ENCODE measurements at regions not wholly inside any gene's neighbourhood (a gene's known extent, or its start where the extent isn't known, plus 50 kb on each side); places are given as distances from the start of the nearest gene placed in this dataset.

DNA sequence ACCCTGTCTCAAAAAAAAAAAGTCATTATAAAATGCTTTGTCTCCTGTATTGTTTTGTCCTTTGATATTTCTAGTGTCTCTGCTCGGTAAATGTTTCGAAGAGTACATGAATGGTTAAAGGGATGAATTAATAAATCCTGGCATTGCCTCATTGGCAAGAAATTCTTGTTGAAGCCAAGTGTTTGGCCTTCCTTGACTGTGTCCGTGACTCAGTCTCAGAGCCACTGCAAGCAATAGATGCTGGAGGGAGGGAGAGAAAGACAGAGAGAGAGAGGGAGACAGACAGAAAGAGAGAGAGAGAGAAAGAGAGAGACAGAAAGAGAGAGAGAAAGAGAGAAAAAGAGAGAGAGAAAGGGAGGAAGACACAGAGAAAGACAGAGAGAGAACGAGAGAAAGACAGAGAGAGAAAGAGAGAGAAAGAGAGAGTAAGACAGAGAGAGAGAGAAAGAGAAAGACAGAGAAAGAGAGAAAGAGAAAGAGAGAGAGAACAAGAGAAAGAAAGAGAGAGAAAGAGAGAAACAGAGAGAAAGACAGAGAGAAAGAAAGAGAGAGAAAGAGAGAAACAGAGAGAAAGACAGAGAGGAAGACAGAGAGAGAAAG is 72.5 kb upstream of the RXRA start:
- no peak for FAIRE-seq
- TF ChIP-seq TAF1 (IDR thresholded peaks at IDR 0.05; ENCODE audit: borderline replicate concordance, low read depth, low read length), result no peak
- no peak for TF ChIP-seq POLR2A (IDR thresholded peaks at IDR 0.05; ENCODE audit: low read depth, low read length)
- no peak for TF ChIP-seq POLR2AphosphoS5 (IDR thresholded peaks at IDR 0.05; ENCODE audit: low read depth, low read length)

DNA sequence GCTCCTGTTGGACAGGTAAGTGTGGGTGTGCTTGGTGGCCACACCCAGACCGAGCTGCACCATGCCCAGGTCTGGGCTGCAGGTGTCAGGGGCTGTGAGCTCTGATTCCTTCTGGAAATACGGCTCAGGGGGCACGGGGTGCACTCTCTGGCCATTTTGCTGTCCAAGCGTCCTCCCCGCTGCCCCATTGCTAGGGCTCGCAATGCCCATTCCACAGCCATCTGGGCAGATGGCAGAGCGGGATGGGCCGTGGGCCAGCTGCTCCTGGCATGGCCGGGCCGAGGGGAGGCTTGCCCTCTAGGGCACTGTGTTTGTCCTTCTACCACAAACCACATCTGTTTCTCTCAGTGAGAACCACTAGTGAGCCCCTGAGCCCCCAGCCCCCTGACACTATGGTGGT is 67.9 kb upstream of the RXRA start:
- DNase-seq (ENCODE audit: insufficient read length), result no peak
- no peak for FAIRE-seq
- TF ChIP-seq POLR2A (IDR thresholded peaks at IDR 0.05; ENCODE audit: low read depth, low read length) (no peak), POLR2AphosphoS5 (IDR thresholded peaks at IDR 0.05; ENCODE audit: low read depth, low read length) (no peak), TAF1 (IDR thresholded peaks at IDR 0.05; ENCODE audit: borderline replicate concordance, low read depth, low read length) (no peak)

More for the DNA sequence above, 72.5 kb upstream of the RXRA start:
- DNase-seq (ENCODE audit: insufficient read length), result no peak

DNA sequence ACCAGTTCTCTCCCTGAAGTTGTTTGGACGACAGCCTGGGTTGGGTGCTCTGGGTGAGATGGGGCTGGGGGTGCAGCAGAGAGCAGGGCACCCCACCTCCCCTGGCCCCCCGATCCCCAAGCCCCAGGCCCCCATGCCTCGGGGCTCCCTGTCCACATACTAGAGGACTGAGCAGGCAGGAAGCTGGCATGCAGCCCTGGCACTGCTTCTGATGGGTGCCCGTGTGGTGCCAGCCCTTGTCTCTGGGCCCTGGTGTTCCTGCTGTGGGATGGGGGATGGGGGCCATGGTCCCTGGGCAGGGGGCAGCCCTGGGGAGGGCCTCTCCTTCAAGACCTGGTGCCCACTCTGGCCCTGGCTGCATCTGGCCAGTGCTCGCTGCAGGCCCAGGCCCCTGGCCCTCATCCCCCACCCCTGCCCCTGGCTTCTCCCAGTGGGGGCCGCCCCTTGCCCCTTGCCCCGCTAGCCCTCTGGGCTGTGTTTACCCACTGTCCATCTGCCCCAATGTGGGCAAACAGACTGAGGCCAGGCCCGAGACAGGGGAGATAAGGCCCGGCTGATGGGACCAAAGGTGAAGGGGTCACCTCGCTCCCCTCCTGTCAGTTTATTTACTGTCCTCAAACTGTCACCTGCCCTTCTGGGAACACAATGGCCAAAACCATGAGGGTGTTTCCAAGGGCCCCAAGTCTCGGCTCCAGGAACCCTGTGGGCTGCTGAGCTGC is 67.3 kb upstream of the RXRA start:
- no peak for FAIRE-seq
- DNase-seq (ENCODE audit: insufficient read length), result no peak
- TF ChIP-seq TAF1 (IDR thresholded peaks at IDR 0.05; ENCODE audit: borderline replicate concordance, low read depth, low read length) (no peak), POLR2A (IDR thresholded peaks at IDR 0.05; ENCODE audit: low read depth, low read length) (no peak), POLR2AphosphoS5 (IDR thresholded peaks at IDR 0.05; ENCODE audit: low read depth, low read length) (no peak)

GRCh38 chr9:134259708-134260107 is 66.5 kb upstream of the RXRA start:
- TF ChIP-seq POLR2A (IDR thresholded peaks at IDR 0.05; ENCODE audit: low read depth, low read length) (no peak), POLR2AphosphoS5 (IDR thresholded peaks at IDR 0.05; ENCODE audit: low read depth, low read length) (no peak), TAF1 (IDR thresholded peaks at IDR 0.05; ENCODE audit: borderline replicate concordance, low read depth, low read length) (no peak)
- FAIRE-seq, result no peak
- DNase-seq (ENCODE audit: insufficient read length), result no peak

GRCh38 chr9:134260801-134261200 is 65.5 kb upstream of the RXRA start:
- FAIRE-seq, result no peak
- no peak for TF ChIP-seq POLR2A (IDR thresholded peaks at IDR 0.05; ENCODE audit: low read depth, low read length)
- TF ChIP-seq POLR2AphosphoS5 (IDR thresholded peaks at IDR 0.05; ENCODE audit: low read depth, low read length), result no peak
- no peak for TF ChIP-seq TAF1 (IDR thresholded peaks at IDR 0.05; ENCODE audit: borderline replicate concordance, low read depth, low read length)
- DNase-seq (ENCODE audit: insufficient read length), result no peak

- no peak for TF ChIP-seq POLR2AphosphoS5 (IDR thresholded peaks at IDR 0.05; ENCODE audit: low read depth, low read length)
- TF ChIP-seq POLR2A (IDR thresholded peaks at IDR 0.05; ENCODE audit: low read depth, low read length), result no peak
- TF ChIP-seq TAF1 (IDR thresholded peaks at IDR 0.05; ENCODE audit: borderline replicate concordance, low read depth, low read length), result no peak
- no peak for DNase-seq (ENCODE audit: insufficient read length)
- no peak for FAIRE-seq
These were observed 64.2 kb upstream of the RXRA start for GRCh38 chr9:134262035-134262434.

DNA sequence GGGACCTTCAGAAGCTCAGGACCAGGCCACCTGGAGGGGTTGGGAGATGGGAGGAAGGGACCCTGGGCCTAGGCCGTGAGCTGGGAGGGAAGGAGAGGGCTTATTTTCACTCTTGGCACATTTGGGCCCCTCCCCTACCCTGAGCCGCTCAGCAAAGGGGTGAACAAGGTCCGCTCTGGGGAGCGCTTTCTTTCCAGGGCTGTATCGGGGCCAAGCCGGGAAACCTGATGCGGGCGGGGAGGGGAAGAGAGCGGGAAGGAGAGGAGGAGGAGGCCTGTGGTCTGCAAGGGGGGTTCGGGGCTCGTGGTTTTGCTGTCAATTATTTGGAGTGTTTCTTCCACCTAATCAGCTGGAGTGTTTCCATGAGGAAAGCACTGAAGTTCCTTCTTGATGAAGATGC is 62.7 kb upstream of the RXRA start:
- TF ChIP-seq POLR2AphosphoS5 (IDR thresholded peaks at IDR 0.05; ENCODE audit: low read depth, low read length) (no peak), TAF1 (IDR thresholded peaks at IDR 0.05; ENCODE audit: borderline replicate concordance, low read depth, low read length) (no peak), POLR2A (IDR thresholded peaks at IDR 0.05; ENCODE audit: low read depth, low read length) (no peak)
- FAIRE-seq, result no peak
- no peak for DNase-seq (ENCODE audit: insufficient read length)

- DNase-seq (ENCODE audit: insufficient read length) (no peak), FAIRE-seq (no peak)
- TF ChIP-seq TAF1 (IDR thresholded peaks at IDR 0.05; ENCODE audit: borderline replicate concordance, low read depth, low read length), result no peak
- TF ChIP-seq POLR2A (IDR thresholded peaks at IDR 0.05; ENCODE audit: low read depth, low read length), result no peak
- no peak for TF ChIP-seq POLR2AphosphoS5 (IDR thresholded peaks at IDR 0.05; ENCODE audit: low read depth, low read length)
These were observed 62.1 kb upstream of the RXRA start for GRCh38 chr9:134264169-134264568.

DNA sequence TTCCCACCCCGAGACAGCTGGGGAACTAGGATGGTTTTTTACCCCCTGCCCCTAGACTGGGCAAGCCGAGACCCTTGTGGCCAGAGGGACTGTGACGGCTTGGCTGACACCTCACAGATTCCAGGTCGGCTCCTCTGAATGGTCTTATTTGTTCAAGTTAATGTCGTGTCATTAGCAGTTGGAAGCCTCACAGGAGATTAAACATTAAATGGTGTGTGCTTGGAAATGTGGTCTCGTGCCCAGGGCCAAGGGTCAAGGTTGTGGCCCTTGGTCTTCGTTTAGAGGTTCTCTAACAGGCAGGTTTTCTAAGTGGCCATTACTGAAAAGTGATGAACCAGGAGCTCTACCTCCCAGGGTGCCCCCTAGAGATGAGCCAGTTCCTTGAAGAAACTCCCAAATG is 61.2 kb upstream of the RXRA start:
- no peak for TF ChIP-seq POLR2AphosphoS5 (IDR thresholded peaks at IDR 0.05; ENCODE audit: low read depth, low read length)
- no peak for TF ChIP-seq POLR2A (IDR thresholded peaks at IDR 0.05; ENCODE audit: low read depth, low read length)
- no peak for TF ChIP-seq TAF1 (IDR thresholded peaks at IDR 0.05; ENCODE audit: borderline replicate concordance, low read depth, low read length)
- DNase-seq (ENCODE audit: insufficient read length), result no peak
- FAIRE-seq, result no peak

DNA sequence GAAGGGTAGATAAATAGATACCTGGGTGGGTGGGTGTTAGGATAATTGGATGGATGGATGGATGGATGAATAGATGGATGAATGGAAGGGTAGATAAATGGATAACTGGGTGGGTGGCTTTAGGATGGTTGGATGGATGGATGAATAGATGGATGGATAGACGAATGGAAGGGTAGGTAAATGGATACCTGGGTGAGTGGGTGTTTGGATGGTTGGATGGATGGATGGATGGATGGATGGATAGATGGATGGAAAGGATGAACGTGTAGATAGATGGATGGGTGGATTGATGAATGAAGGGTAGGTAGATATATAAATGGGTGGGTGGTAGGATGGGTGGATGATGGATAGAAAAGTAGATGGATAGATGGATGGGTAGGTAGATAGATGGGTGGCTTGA is 59.8 kb upstream of the RXRA start:
- DNase-seq (ENCODE audit: insufficient read length) (no peak), FAIRE-seq (no peak)
- no peak for TF ChIP-seq TAF1 (IDR thresholded peaks at IDR 0.05; ENCODE audit: borderline replicate concordance, low read depth, low read length)

DNA sequence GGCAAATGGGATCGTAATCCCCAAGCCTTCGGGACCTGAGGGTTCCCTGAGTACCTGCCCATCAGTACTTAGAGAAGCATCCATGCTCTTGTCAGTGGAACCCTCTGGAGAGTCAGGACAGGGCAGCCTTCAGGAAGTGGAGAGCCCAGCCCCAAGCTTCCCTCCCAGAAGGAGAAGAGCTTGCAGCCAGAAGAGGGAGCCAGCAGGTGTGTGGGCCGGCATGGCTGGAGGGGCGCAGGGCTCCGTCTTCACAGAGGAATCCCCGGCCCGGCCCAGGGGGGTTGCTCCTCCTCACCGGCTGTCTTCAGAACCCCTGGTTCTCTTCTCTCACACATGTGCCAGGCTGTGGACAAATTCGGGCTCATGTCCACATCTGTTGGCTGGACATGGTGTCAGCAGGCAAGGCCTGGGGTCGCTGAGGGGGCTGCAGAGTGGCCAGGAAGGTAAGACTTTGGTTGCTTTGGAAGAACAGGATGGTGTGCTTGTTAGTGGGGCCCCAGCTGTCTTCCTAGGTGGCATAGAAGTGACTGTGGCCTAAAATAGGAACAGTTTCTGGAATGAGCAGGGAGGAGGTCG is 58.9 kb upstream of the RXRA start:
- no peak for TF ChIP-seq TAF1 (IDR thresholded peaks at IDR 0.05; ENCODE audit: borderline replicate concordance, low read depth, low read length)
- TF ChIP-seq POLR2A (IDR thresholded peaks at IDR 0.05; ENCODE audit: low read depth, low read length), result no peak
- no peak for TF ChIP-seq POLR2AphosphoS5 (IDR thresholded peaks at IDR 0.05; ENCODE audit: low read depth, low read length)
- DNase-seq (ENCODE audit: insufficient read length) (no peak), FAIRE-seq (no peak)
